ENCODE measurements at regions not wholly inside any gene's neighbourhood (a gene's known extent, or its start where the extent isn't known, plus 50 kb on each side); places are given as distances from the start of the nearest gene placed in this dataset.

GRCh38 chr6:21726676-21727075 is 133.1 kb downstream of the SOX4 start:
- TF ChIP-seq POLR2A (IDR thresholded peaks at IDR 0.05): no peak
- no peak for TF ChIP-seq CTCF (IDR thresholded peaks at IDR 0.05)
- TF ChIP-seq EP300 (IDR thresholded peaks at IDR 0.05): no peak
